ENCODE measurements at regions not wholly inside any gene's neighbourhood (a gene's known extent, or its start where the extent isn't known, plus 50 kb on each side); places are given as distances from the start of the nearest gene placed in this dataset.
"Not testable (repeated sequence)": the region's sequence is repeated elsewhere in the genome, so short reads cannot be mapped to it uniquely, and the experiment has no call there.

- Mint-ChIP-seq H3K4me1 (no peaks in the 10 kb centered on the region), H3K27me3 (no peaks in the 10 kb centered on the region)
Measured at GRCh38 chr18:42486271-42486670, 531.2 kb downstream of the PIK3C3 start.

GRCh38 chr18:42508683-42509296 lies 553.8 kb downstream of the PIK3C3 start:
- H3K9me3 Mint-ChIP-seq = peaks cover 21% of the 10 kb centered on the region
- peaks cover 2% of the 10 kb centered on the region for H3K36me3 Mint-ChIP-seq (ENCODE audit: insufficient read depth)
- H3K4me3 Mint-ChIP-seq = no peak overlapping the region
- H3K27me3 Mint-ChIP-seq = no peaks in the 10 kb centered on the region
- H3K4me1 Mint-ChIP-seq = no peaks in the 10 kb centered on the region
- ATAC-seq (replicated peaks; ENCODE audit: extremely low read depth, poor library complexity, severe bottlenecking) = no peak
- no peak for DNase-seq (ENCODE audit: low spot score in 2 of 2)
- no peak overlapping the region for H3K27ac Mint-ChIP-seq (ENCODE audit: low read depth)

More at GRCh38 chr18:42486271-42486670, 531.2 kb downstream of the PIK3C3 start:
- Mint-ChIP-seq H3K27ac (ENCODE audit: low read depth) (no peak overlapping the region), H3K36me3 (ENCODE audit: insufficient read depth) (no peaks in the 10 kb centered on the region), H3K9me3 (peaks cover 12% of the 10 kb centered on the region), H3K4me3 (no peak overlapping the region)
- ATAC-seq (replicated peaks; ENCODE audit: extremely low read depth, poor library complexity, severe bottlenecking) (no peak), DNase-seq (ENCODE audit: low spot score in 2 of 2) (no peak)

- ATAC-seq (replicated peaks; ENCODE audit: extremely low read depth, poor library complexity, severe bottlenecking) (no peak), DNase-seq (ENCODE audit: low spot score in 2 of 2) (no peak)
- Mint-ChIP-seq H3K36me3 (ENCODE audit: insufficient read depth) (peaks cover 2% of the 10 kb centered on the region), H3K4me1 (no peaks in the 10 kb centered on the region), H3K4me3 (no peak overlapping the region), H3K27ac (ENCODE audit: low read depth) (no peak overlapping the region), H3K9me3 (peaks cover 26% of the 10 kb centered on the region), H3K27me3 (no peaks in the 10 kb centered on the region)
Measured at GRCh38 chr18:42509750-42510415, 554.8 kb downstream of the PIK3C3 start.

GRCh38 chr18:42510540-42510939 lies 555.5 kb downstream of the PIK3C3 start:
- DNase-seq (ENCODE audit: low spot score in 2 of 2) (no peak), ATAC-seq (replicated peaks; ENCODE audit: extremely low read depth, poor library complexity, severe bottlenecking) (no peak)
- H3K4me1 Mint-ChIP-seq = no peaks in the 10 kb centered on the region
- peaks cover 2% of the 10 kb centered on the region for H3K36me3 Mint-ChIP-seq (ENCODE audit: insufficient read depth)
- H3K9me3 Mint-ChIP-seq = peaks cover 26% of the 10 kb centered on the region
- no peak overlapping the region for H3K27ac Mint-ChIP-seq (ENCODE audit: low read depth)
- no peak overlapping the region for H3K4me3 Mint-ChIP-seq
- no peaks in the 10 kb centered on the region for H3K27me3 Mint-ChIP-seq

- no peaks in the 10 kb centered on the region for H3K36me3 Mint-ChIP-seq (ENCODE audit: insufficient read depth)
- no peak overlapping the region for H3K4me3 Mint-ChIP-seq
- peaks cover 14% of the 10 kb centered on the region for H3K9me3 Mint-ChIP-seq
- ATAC-seq (replicated peaks; ENCODE audit: extremely low read depth, poor library complexity, severe bottlenecking) = no peak
- DNase-seq (ENCODE audit: low spot score in 2 of 2) = no peak
- no peaks in the 10 kb centered on the region for H3K4me1 Mint-ChIP-seq
- H3K27me3 Mint-ChIP-seq = no peaks in the 10 kb centered on the region
- no peak overlapping the region for H3K27ac Mint-ChIP-seq (ENCODE audit: low read depth)
Measured at GRCh38 chr18:42513441-42513840, 558.4 kb downstream of the PIK3C3 start.

GRCh38 chr18:42514512-42514911 lies 559.5 kb downstream of the PIK3C3 start:
- Mint-ChIP-seq H3K4me1 (no peaks in the 10 kb centered on the region), H3K27me3 (no peaks in the 10 kb centered on the region), H3K4me3 (no peak overlapping the region), H3K36me3 (ENCODE audit: insufficient read depth) (no peaks in the 10 kb centered on the region), H3K9me3 (peaks cover 14% of the 10 kb centered on the region), H3K27ac (ENCODE audit: low read depth) (no peak overlapping the region)
- ATAC-seq (replicated peaks; ENCODE audit: extremely low read depth, poor library complexity, severe bottlenecking) (no peak), DNase-seq (ENCODE audit: low spot score in 2 of 2) (no peak)

GRCh38 chr18:42517896-42518295 lies 562.9 kb downstream of the PIK3C3 start:
- Mint-ChIP-seq H3K27ac (ENCODE audit: low read depth) (no peak overlapping the region), H3K36me3 (ENCODE audit: insufficient read depth) (peaks cover 2% of the 10 kb centered on the region), H3K9me3 (peaks cover 15% of the 10 kb centered on the region), H3K4me3 (no peak overlapping the region), H3K4me1 (no peaks in the 10 kb centered on the region), H3K27me3 (no peaks in the 10 kb centered on the region)
- ATAC-seq (replicated peaks; ENCODE audit: extremely low read depth, poor library complexity, severe bottlenecking) (no peak), DNase-seq (ENCODE audit: low spot score in 2 of 2) (no peak)

GRCh38 chr18:42518331-42518730 lies 563.3 kb downstream of the PIK3C3 start:
- ATAC-seq (replicated peaks; ENCODE audit: extremely low read depth, poor library complexity, severe bottlenecking); H3K4me3 Mint-ChIP-seq; H3K36me3 Mint-ChIP-seq (ENCODE audit: insufficient read depth); H3K27me3 Mint-ChIP-seq; H3K27ac Mint-ChIP-seq (ENCODE audit: low read depth); H3K4me1 Mint-ChIP-seq; DNase-seq (ENCODE audit: low spot score in 2 of 2): not testable (repeated sequence)
- H3K9me3 Mint-ChIP-seq = peaks cover 19% of the 10 kb centered on the region

- no peak overlapping the region for H3K4me3 Mint-ChIP-seq
Measured at GRCh38 chr18:42520138-42520537, 565.1 kb downstream of the PIK3C3 start.

GRCh38 chr18:42525905-42526304 lies 570.9 kb downstream of the PIK3C3 start:
- DNase-seq (ENCODE audit: low spot score in 2 of 2) = no peak
- H3K36me3 Mint-ChIP-seq (ENCODE audit: insufficient read depth) = peaks cover 2% of the 10 kb centered on the region
- no peaks in the 10 kb centered on the region for H3K27me3 Mint-ChIP-seq
- ATAC-seq (replicated peaks; ENCODE audit: extremely low read depth, poor library complexity, severe bottlenecking) = no peak
- H3K4me3 Mint-ChIP-seq = no peak overlapping the region
- peaks cover 26% of the 10 kb centered on the region for H3K9me3 Mint-ChIP-seq
- H3K27ac Mint-ChIP-seq (ENCODE audit: low read depth) = no peak overlapping the region
- no peaks in the 10 kb centered on the region for H3K4me1 Mint-ChIP-seq

More at GRCh38 chr18:42520138-42520537, 565.1 kb downstream of the PIK3C3 start:
- Mint-ChIP-seq H3K4me1 (no peaks in the 10 kb centered on the region), H3K36me3 (ENCODE audit: insufficient read depth) (peaks cover 2% of the 10 kb centered on the region), H3K27me3 (no peaks in the 10 kb centered on the region), H3K27ac (ENCODE audit: low read depth) (no peak overlapping the region), H3K9me3 (peaks cover 21% of the 10 kb centered on the region)
- ATAC-seq (replicated peaks; ENCODE audit: extremely low read depth, poor library complexity, severe bottlenecking) (no peak), DNase-seq (ENCODE audit: low spot score in 2 of 2) (no peak)

- Mint-ChIP-seq H3K27ac (ENCODE audit: low read depth) (no peak overlapping the region), H3K4me3 (no peak overlapping the region), H3K27me3 (no peaks in the 10 kb centered on the region), H3K36me3 (ENCODE audit: insufficient read depth) (no peaks in the 10 kb centered on the region), H3K9me3 (peaks cover 23% of the 10 kb centered on the region), H3K4me1 (no peaks in the 10 kb centered on the region)
- ATAC-seq (replicated peaks; ENCODE audit: extremely low read depth, poor library complexity, severe bottlenecking) (no peak), DNase-seq (ENCODE audit: low spot score in 2 of 2) (no peak)
Measured at GRCh38 chr18:42527766-42528165, 572.7 kb downstream of the PIK3C3 start.

GRCh38 chr18:42530276-42530675 lies 575.2 kb downstream of the PIK3C3 start:
- DNase-seq (ENCODE audit: low spot score in 2 of 2) = no peak
- Mint-ChIP-seq H3K27me3 (no peaks in the 10 kb centered on the region), H3K27ac (ENCODE audit: low read depth) (no peak overlapping the region), H3K4me1 (no peaks in the 10 kb centered on the region), H3K9me3 (peaks cover 11% of the 10 kb centered on the region), H3K36me3 (ENCODE audit: insufficient read depth) (no peaks in the 10 kb centered on the region), H3K4me3 (no peak overlapping the region)
- no peak for ATAC-seq (replicated peaks; ENCODE audit: extremely low read depth, poor library complexity, severe bottlenecking)

- H3K4me3 Mint-ChIP-seq = no peak overlapping the region
- H3K27ac Mint-ChIP-seq (ENCODE audit: low read depth) = no peak overlapping the region
- no peaks in the 10 kb centered on the region for H3K36me3 Mint-ChIP-seq (ENCODE audit: insufficient read depth)
- H3K4me1 Mint-ChIP-seq = no peaks in the 10 kb centered on the region
- H3K9me3 Mint-ChIP-seq = peaks cover 6% of the 10 kb centered on the region
- DNase-seq (ENCODE audit: low spot score in 2 of 2) (no peak), ATAC-seq (replicated peaks; ENCODE audit: extremely low read depth, poor library complexity, severe bottlenecking) (no peak)
- no peaks in the 10 kb centered on the region for H3K27me3 Mint-ChIP-seq
Measured at GRCh38 chr18:42532119-42532518, 577.1 kb downstream of the PIK3C3 start.

All from central memory CD8-positive, alpha-beta T cell (primary cell).